Spleen (tissue), 11 donors: ENCODE measurements at regions not wholly inside any gene's neighbourhood (a gene's known extent, or its start where the extent isn't known, plus 50 kb on each side); places are given as distances from the start of the nearest gene placed in this dataset.

Source experiments
- DNase-seq: peaks from one replicate; pipeline ENCODE4 v3.0.0-alpha.2; 2020
- H3K27ac ChIP-seq, 8 donors: fragments of 200-600 bp; sonication (generic) in 7 of 8; 1 replicate in 4 of 8; 2 replicates in 4 of 8; pipeline versions ENCODE4 v1.5.0 to v1.8.0; 2016 to 2021; ENCODE audit warnings: inconsistent platforms in 4 of 8, mild to moderate bottlenecking in 4 of 8, moderate library complexity in 1 of 8
- H3K27me3 ChIP-seq, 7 donors: fragments of 200-600 bp; sonication (generic) in 6 of 7; replicated peaks in 1 of 7; 1 replicate in 4 of 7; 2 replicates in 3 of 7; pipeline versions ENCODE4 v1.5.0 to v1.8.0; 2016 to 2021; ENCODE audit warnings: inconsistent platforms in 3 of 7, mild to moderate bottlenecking in 1 of 7
- H3K36me3 ChIP-seq, 6 donors: fragments of 200-600 bp; sonication (generic) in 5 of 6; 1 replicate in 4 of 6; 2 replicates in 2 of 6; pipeline versions ENCODE4 v1.5.0 to v1.8.0; 2016 to 2021; ENCODE audit warnings: inconsistent platforms in 2 of 6
- H3K4me1 ChIP-seq, 6 donors: fragments of 200-600 bp; sonication (generic) in 5 of 6; 1 replicate in 3 of 6; 2 replicates in 3 of 6; pipeline versions ENCODE4 v1.5.0 to v1.8.0; 2016 to 2021; ENCODE audit warnings: inconsistent platforms in 3 of 6
- H3K4me3 ChIP-seq, 8 donors: fragments of 200-600 bp; sonication (generic) in 7 of 8; 1 replicate in 4 of 8; 2 replicates in 4 of 8; pipeline versions ENCODE4 v1.5.0 to v1.8.0; 2016 to 2021; ENCODE audit warnings: inconsistent platforms in 4 of 8, mild to moderate bottlenecking in 4 of 8, moderate library complexity in 2 of 8
- H3K9me3 ChIP-seq, 8 donors: fragments of 200-600 bp; sonication (generic) in 7 of 8; 1 replicate in 4 of 8; 2 replicates in 4 of 8; pipeline versions ENCODE4 v1.5.0 to v1.8.0; 2016 to 2021; ENCODE audit warnings: inconsistent platforms in 4 of 8
- POLR2A ChIP-seq, 3 donors: fragments of 450-650 bp; IDR thresholded peaks; one replicate each; pipeline ENCODE4 v1.5.1; 2017; ENCODE audit warnings: antibody characterized with exemption in 3 of 3, mild to moderate bottlenecking in 1 of 3
- POLR2AphosphoS5 ChIP-seq, 3 donors: sonication (generic); formaldehyde crosslinking; IDR thresholded peaks; one replicate each; pipeline ENCODE4 v1.5.1; 2017; ENCODE audit warnings: antibody characterized with exemption in 3 of 3
- WGBS, 5 donors: extraction: QIAGEN DNeasy Blood & Tissue Kit in 3 of 5; methylation state at CpG; one replicate each; pipeline versions ENCODE4 v1.1.5 to v1.1.7; 2013 to 2018; 5-methylcytosine and 5-hydroxymethylcytosine counted together
- intact Hi-C: fragments of 100-400 bp; cut with DNase I; formaldehyde crosslinking; loops from one replicate; pipeline ENCODE4 v1.15.0; 2023; ENCODE audit warnings: low total_unique reads
- TF ChIP-seq, protein P1 (sequence below), 11 experiments: fragments of 200-600 bp in 7 of 11; fragments of 450-650 bp in 4 of 11; sonication (generic) in 4 of 11; IDR thresholded peaks in 8 of 11; conservative IDR thresholded peaks in 3 of 11; 1 replicate in 7 of 11; 2 replicates in 4 of 11; pipeline versions ENCODE4 v1.4.0 to v1.8.0; 2016 to 2021; ENCODE audit warnings: antibody characterized with exemption in 11 of 11, inconsistent platforms in 4 of 11, mild to moderate bottlenecking in 1 of 11
- donor health status: healthy with polysubstance abuse.
- donor health status: DM: no; HTN: no; CAD: no; lungs with moderate emphysema.
- donor health status: DM: no; HTN: no; CAD: no.
- donor health status: Bipolar disorder and iron deficiency.
- donor health status: healthy.
- donor health status: DM: no; HTN: no; CAD: no.
- donor health status: DM: yes; HTN: yes; CAD: no.

DNA sequence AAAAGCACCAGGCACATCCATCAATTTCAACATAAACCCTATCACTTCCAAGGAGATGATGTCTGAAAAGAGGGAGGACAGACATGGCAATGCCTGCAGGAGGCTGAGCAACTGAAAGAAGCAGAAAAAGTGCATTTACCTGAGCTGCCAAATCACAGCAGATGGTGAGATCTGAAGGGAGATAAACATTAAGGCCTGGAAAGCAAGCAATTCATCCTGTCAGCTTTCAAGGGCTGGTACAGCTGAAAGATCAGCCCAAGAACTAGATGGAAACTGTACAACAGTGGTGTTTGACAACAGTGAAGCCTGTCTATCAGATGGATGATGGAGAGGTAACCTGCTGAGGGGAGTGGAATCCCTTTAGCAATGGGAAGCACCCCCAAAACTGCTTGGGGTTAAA, 433.2 kb upstream of the ZNF608 start:
- DNase-seq = no peak
- no peak overlapping the region for H3K27ac ChIP-seq
- H3K9me3 ChIP-seq = peaks cover 0 to 8% (median 0%) of the 10 kb centered on the region in 8 donors
- H3K4me3 ChIP-seq = no peak overlapping the region
- H3K36me3 ChIP-seq = no peaks in the 10 kb centered on the region
- no peaks in the 10 kb centered on the region for H3K4me1 ChIP-seq
- no peaks in the 10 kb centered on the region for H3K27me3 ChIP-seq
- intact Hi-C loops = no loop called here
- no peak for TF ChIP-seq POLR2AphosphoS5 (IDR thresholded peaks at IDR 0.05)
- TF ChIP-seq, protein P1, sequence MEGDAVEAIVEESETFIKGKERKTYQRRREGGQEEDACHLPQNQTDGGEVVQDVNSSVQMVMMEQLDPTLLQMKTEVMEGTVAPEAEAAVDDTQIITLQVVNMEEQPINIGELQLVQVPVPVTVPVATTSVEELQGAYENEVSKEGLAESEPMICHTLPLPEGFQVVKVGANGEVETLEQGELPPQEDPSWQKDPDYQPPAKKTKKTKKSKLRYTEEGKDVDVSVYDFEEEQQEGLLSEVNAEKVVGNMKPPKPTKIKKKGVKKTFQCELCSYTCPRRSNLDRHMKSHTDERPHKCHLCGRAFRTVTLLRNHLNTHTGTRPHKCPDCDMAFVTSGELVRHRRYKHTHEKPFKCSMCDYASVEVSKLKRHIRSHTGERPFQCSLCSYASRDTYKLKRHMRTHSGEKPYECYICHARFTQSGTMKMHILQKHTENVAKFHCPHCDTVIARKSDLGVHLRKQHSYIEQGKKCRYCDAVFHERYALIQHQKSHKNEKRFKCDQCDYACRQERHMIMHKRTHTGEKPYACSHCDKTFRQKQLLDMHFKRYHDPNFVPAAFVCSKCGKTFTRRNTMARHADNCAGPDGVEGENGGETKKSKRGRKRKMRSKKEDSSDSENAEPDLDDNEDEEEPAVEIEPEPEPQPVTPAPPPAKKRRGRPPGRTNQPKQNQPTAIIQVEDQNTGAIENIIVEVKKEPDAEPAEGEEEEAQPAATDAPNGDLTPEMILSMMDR (IDR thresholded peaks at IDR 0.05 in 8 of 11, conservative IDR thresholded peaks at IDR 0.05 in 3 of 11) = no peak
- no peak for TF ChIP-seq POLR2A (IDR thresholded peaks at IDR 0.05)

DNA sequence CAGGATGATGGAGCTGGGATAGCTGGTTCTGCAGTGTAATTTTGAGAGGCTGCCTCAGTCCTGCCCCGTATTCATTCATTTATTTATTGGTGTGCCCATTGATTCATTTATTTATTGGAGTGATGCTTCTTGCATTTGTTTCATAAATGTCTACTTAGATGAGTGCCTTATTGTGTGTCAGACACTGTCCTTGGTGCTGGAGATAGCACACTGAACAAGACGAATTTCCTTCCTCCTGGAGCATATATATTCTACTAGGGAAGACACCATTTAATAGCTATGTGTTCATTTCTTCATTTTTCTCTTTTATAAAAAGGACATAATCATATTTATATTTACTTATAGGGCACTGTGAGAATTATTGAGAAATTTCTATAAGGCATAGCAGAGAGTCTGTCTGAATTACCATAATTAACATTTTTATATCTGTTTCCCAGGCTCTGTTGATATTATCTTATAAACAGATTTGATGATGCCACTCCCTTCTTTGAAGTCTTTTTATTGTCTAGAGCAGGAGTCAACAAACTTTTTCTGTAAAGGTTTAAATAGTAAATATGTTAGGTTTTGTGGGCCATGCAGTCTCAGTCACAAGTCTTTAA, 433.9 kb upstream of the ZNF608 start:
- Histone ChIP-seq H3K27ac (no peak overlapping the region), H3K4me1 (no peaks in the 10 kb centered on the region), H3K36me3 (no peaks in the 10 kb centered on the region), H3K27me3 (no peaks in the 10 kb centered on the region), H3K9me3 (peaks cover 0 to 8% (median 0%) of the 10 kb centered on the region in 8 donors), H3K4me3 (no peak overlapping the region)
- WGBS, 5 donors = 57 to 69% (median 63%) methylated on average over 2 of the region's 2 CpGs
- TF ChIP-seq, protein P1 (IDR thresholded peaks at IDR 0.05 in 8 of 11, conservative IDR thresholded peaks at IDR 0.05 in 3 of 11) = no peak
- TF ChIP-seq POLR2A (IDR thresholded peaks at IDR 0.05) (no peak), POLR2AphosphoS5 (IDR thresholded peaks at IDR 0.05) (no peak)
- intact Hi-C loops = no loop called here
- no peak for DNase-seq

DNA sequence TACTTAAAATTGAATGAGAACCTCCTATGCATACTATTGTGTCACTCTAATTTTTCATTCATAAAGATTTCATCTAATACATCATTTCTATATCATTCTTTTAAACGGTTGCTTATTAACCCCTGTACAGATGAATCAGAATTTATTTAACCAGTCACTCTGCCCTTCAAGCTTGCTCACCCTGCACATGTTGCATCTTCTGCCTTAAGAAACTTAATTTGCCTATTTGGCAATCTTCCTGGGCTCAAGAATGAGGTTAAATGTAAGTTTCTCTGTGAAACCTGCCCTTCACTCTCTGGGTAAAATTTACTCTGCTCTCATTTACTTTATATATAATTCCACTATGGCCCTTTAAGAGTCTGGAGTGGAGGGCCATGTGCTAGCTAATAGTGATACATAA, 434.7 kb upstream of the ZNF608 start:
- H3K36me3 ChIP-seq = no peaks in the 10 kb centered on the region
- no peaks in the 10 kb centered on the region for H3K27me3 ChIP-seq
- DNase-seq = no peak
- intact Hi-C loops = no loop called here
- no peaks in the 10 kb centered on the region for H3K4me1 ChIP-seq
- 57 to 81% (median 73%) methylated on average over 1 of the region's 1 CpG for WGBS, 5 donors
- H3K27ac ChIP-seq = no peak overlapping the region
- peaks cover 0 to 8% (median 0%) of the 10 kb centered on the region in 8 donors for H3K9me3 ChIP-seq
- TF ChIP-seq, protein P1 (IDR thresholded peaks at IDR 0.05 in 8 of 11, conservative IDR thresholded peaks at IDR 0.05 in 3 of 11) = no peak
- TF ChIP-seq POLR2AphosphoS5 (IDR thresholded peaks at IDR 0.05) = no peak
- TF ChIP-seq POLR2A (IDR thresholded peaks at IDR 0.05) = no peak
- H3K4me3 ChIP-seq = no peak overlapping the region

DNA sequence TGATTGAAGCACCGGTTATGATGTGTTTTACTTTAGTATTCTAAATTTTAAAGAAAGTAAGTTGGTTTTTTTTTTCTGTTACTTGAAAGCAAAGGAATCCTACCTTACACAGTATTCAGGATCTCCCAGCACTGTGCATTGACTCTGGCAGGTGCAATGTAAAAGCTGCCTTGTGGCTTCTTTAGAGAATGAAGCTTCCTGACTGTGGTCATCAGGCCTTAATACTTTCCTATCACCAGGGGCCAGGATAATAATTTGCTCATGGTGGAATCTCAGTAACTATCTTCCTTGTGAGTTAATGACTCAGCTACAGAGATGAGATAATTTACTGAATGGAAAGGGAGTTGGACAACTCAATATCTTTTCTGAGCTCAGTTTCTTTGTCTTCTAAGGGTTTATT, 435.5 kb upstream of the ZNF608 start:
- Histone ChIP-seq H3K27ac (no peak overlapping the region), H3K4me3 (no peak overlapping the region), H3K9me3 (peaks cover 0 to 8% (median 0%) of the 10 kb centered on the region in 8 donors), H3K27me3 (no peaks in the 10 kb centered on the region), H3K36me3 (no peaks in the 10 kb centered on the region), H3K4me1 (no peaks in the 10 kb centered on the region)
- intact Hi-C loops = no loop called here
- WGBS, 5 donors = 90 to 97% (median 95%) methylated on average over 1 of the region's 1 CpG
- no peak for DNase-seq
- TF ChIP-seq, protein P1 (IDR thresholded peaks at IDR 0.05 in 8 of 11, conservative IDR thresholded peaks at IDR 0.05 in 3 of 11) = no peak
- no peak for TF ChIP-seq POLR2AphosphoS5 (IDR thresholded peaks at IDR 0.05)
- no peak for TF ChIP-seq POLR2A (IDR thresholded peaks at IDR 0.05)
